ENCODE measurements at regions not wholly inside any gene's neighbourhood (a gene's known extent, or its start where the extent isn't known, plus 50 kb on each side); places are given as distances from the start of the nearest gene placed in this dataset.

GRCh38 chr4:31787701-31788100, 1067.5 kb downstream of the PCDH7 start:
- Histone ChIP-seq H3K9me2 (ENCODE audit: insufficient read depth) (no peaks in the 10 kb centered on the region), H3K27ac (ENCODE audit: low read depth, low read length) (no peak overlapping the region), H4K20me1 (ENCODE audit: insufficient read depth) (no peaks in the 10 kb centered on the region), H3K36me3 (ENCODE audit: control insufficient read depth in 1 of 2, insufficient read depth in 2 of 2, low read length in 2 of 2) (no peaks in the 10 kb centered on the region), H3K4me2 (ENCODE audit: low read length) (no peak overlapping the region), H3K79me2 (ENCODE audit: insufficient read depth, low read length) (no peaks in the 10 kb centered on the region), H3K4me3 (replicated peaks in 1 of 2; ENCODE audit: low read depth in 1 of 2, low read length in 2 of 2) (no peak overlapping the region), H3K9ac (ENCODE audit: low read length) (no peak overlapping the region), H3K9me3 (ENCODE audit: control insufficient read depth in 1 of 2, insufficient read depth in 1 of 2, low read depth in 1 of 2, low read length in 2 of 2) (no peaks in the 10 kb centered on the region), H3K4me1 (ENCODE audit: control insufficient read depth in 1 of 2, insufficient read depth in 2 of 2, low read length in 2 of 2) (no peaks in the 10 kb centered on the region), H2AFZ (ENCODE audit: low read depth, low read length, poor library complexity, severe bottlenecking) (peak overlapping the region; percentile 19), H3K27me3 (ENCODE audit: insufficient read depth, low read length) (no peaks in the 10 kb centered on the region)
- ATAC-seq (no peak), DNase-seq (ENCODE audit: low read depth, low spot score) (no peak)
- BruUV-seq (replicated peaks) = no TSS peak
- ChIA-PET POLR2A (no interaction called here), CTCF (no interaction called here), RAD21 (ENCODE audit: low non-redundant PET in 1 of 2, low total read pairs in 2 of 2, uncharacterized antibody in 2 of 2, unreplicated experiment in 2 of 2) (no interaction called here)
- TF ChIP-seq CBX3 (IDR thresholded peaks at IDR 0.05; ENCODE audit: low read depth) = no peak
- TF ChIP-seq FOSL1 (IDR thresholded peaks at IDR 0.05; ENCODE audit: low read depth) = no peak
- TF ChIP-seq REST (IDR thresholded peaks at IDR 0.05; ENCODE audit: low read depth) = no peak
- TF ChIP-seq MAX (IDR thresholded peaks at IDR 0.05) = no peak
- TF ChIP-seq SIN3A (IDR thresholded peaks at IDR 0.05; ENCODE audit: low read depth) = no peak
- no peak for TF ChIP-seq EZH2phosphoT487 (IDR thresholded peaks at IDR 0.05; ENCODE audit: borderline replicate concordance)
- TF ChIP-seq SP1 (IDR thresholded peaks at IDR 0.05; ENCODE audit: low read depth) = no peak
- no peak for TF ChIP-seq ATF3 (IDR thresholded peaks at IDR 0.05)
- intact Hi-C loops (cut with micrococcal nuclease) = no loop called here

Data from HCT116 (cell line).